Chondrocyte (in vitro differentiated cells): ENCODE measurements at regions not wholly inside any gene's neighbourhood (a gene's known extent, or its start where the extent isn't known, plus 50 kb on each side); places are given as distances from the start of the nearest gene placed in this dataset.

Experiments
- DNase-seq: peaks from one replicate; pipeline ENCODE4 v3.0.0; 2021; ENCODE audit warnings: mixed read lengths, low spot score
- H3K27ac Mint-ChIP-seq: one replicate; pipeline ENCODE4 v1.8.0; 2021; ENCODE audit warnings: mild to moderate bottlenecking, moderate library complexity, mixed read lengths; ENCODE audit not compliant: unreplicated experiment
- H3K27me3 Mint-ChIP-seq: 2 replicates; pipeline ENCODE4 v1.8.0; 2021; ENCODE audit warnings: low read depth, mixed read lengths
- H3K36me3 Mint-ChIP-seq: 2 replicates; pipeline ENCODE4 v1.8.0; 2021; ENCODE audit warnings: low read depth, mixed read lengths
- H3K4me1 Mint-ChIP-seq: 2 replicates; pipeline ENCODE4 v1.8.0; 2021; ENCODE audit warnings: low read depth, mild to moderate bottlenecking, mixed read lengths
- H3K4me3 Mint-ChIP-seq: one replicate; pipeline ENCODE4 v1.8.0; 2021; ENCODE audit warnings: mild to moderate bottlenecking, moderate library complexity, mixed read lengths; ENCODE audit not compliant: unreplicated experiment
- H3K9me3 Mint-ChIP-seq: 2 replicates; pipeline ENCODE4 v1.8.0; 2021; ENCODE audit warnings: low read depth, mixed read lengths
- TF ChIP-seq, protein P1 (sequence below): fragments of 200-600 bp; sonication (generic); IDR thresholded peaks from 2 replicates; pipeline ENCODE4 v1.5.0; 2021; ENCODE audit warnings: antibody characterized with exemption, mild to moderate bottlenecking, moderate library complexity

DNA sequence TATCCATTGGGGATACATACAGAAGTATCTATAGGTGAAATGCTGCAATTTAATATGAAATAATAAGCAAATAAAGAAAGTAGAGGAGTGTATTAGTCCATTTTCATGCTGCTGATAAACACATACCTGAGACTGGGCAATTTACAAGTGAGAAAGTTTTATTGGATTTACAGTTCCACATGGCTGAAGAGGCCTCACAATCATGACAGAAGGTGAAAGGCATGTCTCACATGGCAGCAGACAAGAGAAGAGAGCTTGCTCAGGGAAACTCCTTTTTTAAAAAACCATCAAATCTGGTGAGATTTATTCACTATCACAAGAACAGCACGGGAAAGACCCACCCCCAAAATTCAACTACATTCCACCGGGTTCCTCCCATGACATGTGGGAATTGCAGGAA lies 82.8 kb upstream of the TRIM24 start:
- Mint-ChIP-seq H3K27ac (no peak overlapping the region), H3K4me3 (no peak overlapping the region), H3K36me3 (peaks cover 2% of the 10 kb centered on the region), H3K9me3 (peaks cover 3% of the 10 kb centered on the region), H3K27me3 (no peaks in the 10 kb centered on the region), H3K4me1 (no peaks in the 10 kb centered on the region)
- DNase-seq: no peak
- TF ChIP-seq, protein P1, sequence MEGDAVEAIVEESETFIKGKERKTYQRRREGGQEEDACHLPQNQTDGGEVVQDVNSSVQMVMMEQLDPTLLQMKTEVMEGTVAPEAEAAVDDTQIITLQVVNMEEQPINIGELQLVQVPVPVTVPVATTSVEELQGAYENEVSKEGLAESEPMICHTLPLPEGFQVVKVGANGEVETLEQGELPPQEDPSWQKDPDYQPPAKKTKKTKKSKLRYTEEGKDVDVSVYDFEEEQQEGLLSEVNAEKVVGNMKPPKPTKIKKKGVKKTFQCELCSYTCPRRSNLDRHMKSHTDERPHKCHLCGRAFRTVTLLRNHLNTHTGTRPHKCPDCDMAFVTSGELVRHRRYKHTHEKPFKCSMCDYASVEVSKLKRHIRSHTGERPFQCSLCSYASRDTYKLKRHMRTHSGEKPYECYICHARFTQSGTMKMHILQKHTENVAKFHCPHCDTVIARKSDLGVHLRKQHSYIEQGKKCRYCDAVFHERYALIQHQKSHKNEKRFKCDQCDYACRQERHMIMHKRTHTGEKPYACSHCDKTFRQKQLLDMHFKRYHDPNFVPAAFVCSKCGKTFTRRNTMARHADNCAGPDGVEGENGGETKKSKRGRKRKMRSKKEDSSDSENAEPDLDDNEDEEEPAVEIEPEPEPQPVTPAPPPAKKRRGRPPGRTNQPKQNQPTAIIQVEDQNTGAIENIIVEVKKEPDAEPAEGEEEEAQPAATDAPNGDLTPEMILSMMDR: no peak

- peaks cover 9% of the 10 kb centered on the region for H3K4me1 Mint-ChIP-seq
- no peak overlapping the region for H3K4me3 Mint-ChIP-seq
- H3K27ac Mint-ChIP-seq: no peak overlapping the region
- H3K27me3 Mint-ChIP-seq: no peaks in the 10 kb centered on the region
- DNase-seq: no peak
- H3K9me3 Mint-ChIP-seq: peaks cover 3% of the 10 kb centered on the region
- TF ChIP-seq, protein P1: no peak
- H3K36me3 Mint-ChIP-seq: peaks cover 2% of the 10 kb centered on the region
These were observed 81.1 kb upstream of the TRIM24 start for GRCh38 chr7:138378741-138379559.

DNA sequence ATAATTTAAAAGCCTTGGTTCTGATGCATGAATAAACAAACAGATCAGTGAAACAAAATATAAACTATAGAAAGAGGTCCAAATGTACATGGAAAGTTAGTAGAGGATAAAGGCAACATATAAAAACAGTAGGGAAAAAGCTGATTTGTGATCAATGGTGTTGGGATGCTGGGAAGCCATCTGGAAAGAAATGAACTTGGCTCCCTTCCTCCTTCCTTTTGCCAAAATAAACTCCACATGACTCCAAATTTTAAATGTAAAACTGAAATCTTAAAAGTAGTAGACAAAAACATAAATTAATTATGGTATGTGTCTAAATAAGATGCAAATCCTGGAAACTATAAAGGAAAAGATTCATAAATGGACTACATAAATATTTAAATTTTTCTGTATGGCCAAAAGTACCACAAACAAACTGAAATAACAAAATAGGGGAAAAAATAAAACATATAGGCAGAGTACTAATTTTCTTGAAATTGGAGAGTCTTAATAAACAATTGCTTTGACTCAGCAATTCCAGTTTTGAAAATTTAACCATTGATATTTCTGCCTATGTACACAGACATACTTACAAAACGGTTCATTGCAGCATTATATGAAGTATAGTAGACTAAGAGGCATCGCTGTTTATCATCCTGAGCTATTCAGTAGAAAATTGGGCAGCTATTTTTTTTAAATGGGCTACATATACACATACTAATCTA lies 77.0 kb upstream of the TRIM24 start:
- Mint-ChIP-seq H3K27me3 (no peaks in the 10 kb centered on the region), H3K9me3 (peaks cover 6% of the 10 kb centered on the region), H3K4me1 (peaks cover 12% of the 10 kb centered on the region), H3K27ac (no peak overlapping the region), H3K36me3 (peaks cover 2% of the 10 kb centered on the region), H3K4me3 (no peak overlapping the region)
- TF ChIP-seq, protein P1: no peak
- DNase-seq: no peak

- TF ChIP-seq, protein P1: no peak
- no peaks in the 10 kb centered on the region for H3K27me3 Mint-ChIP-seq
- DNase-seq: no peak
- H3K9me3 Mint-ChIP-seq: peaks cover 4% of the 10 kb centered on the region
- H3K27ac Mint-ChIP-seq: peak overlapping the region; percentile 59
- no peak overlapping the region for H3K4me3 Mint-ChIP-seq
- peaks cover 1% of the 10 kb centered on the region for H3K36me3 Mint-ChIP-seq
- H3K4me1 Mint-ChIP-seq: peaks cover 18% of the 10 kb centered on the region
These were observed 73.2 kb upstream of the TRIM24 start for GRCh38 chr7:138386821-138387220.

- peaks cover 4% of the 10 kb centered on the region for H3K9me3 Mint-ChIP-seq
- TF ChIP-seq, protein P1: no peak
- no peaks in the 10 kb centered on the region for H3K27me3 Mint-ChIP-seq
- no peak for DNase-seq
- H3K27ac Mint-ChIP-seq: no peak overlapping the region
- peaks cover 1% of the 10 kb centered on the region for H3K36me3 Mint-ChIP-seq
- H3K4me3 Mint-ChIP-seq: no peak overlapping the region
- peaks cover 15% of the 10 kb centered on the region for H3K4me1 Mint-ChIP-seq
These were observed 72.1 kb upstream of the TRIM24 start for GRCh38 chr7:138387755-138388475.
